Spleen (tissue), 7 donors: ENCODE measurements at regions not wholly inside any gene's neighbourhood (a gene's known extent, or its start where the extent isn't known, plus 50 kb on each side); places are given as distances from the start of the nearest gene placed in this dataset.

Experiments
- CTCF ChIP-seq, 11 experiments: fragments of 200-600 bp in 7 of 11; fragments of 450-650 bp in 4 of 11; sonication (generic) in 4 of 11; IDR thresholded peaks in 8 of 11; conservative IDR thresholded peaks in 3 of 11; 1 replicate in 7 of 11; 2 replicates in 4 of 11; pipeline versions ENCODE4 v1.4.0 to v1.8.0; 2016 to 2021; ENCODE audit warnings: antibody characterized with exemption in 11 of 11, inconsistent platforms in 4 of 11, mild to moderate bottlenecking in 1 of 11
- POLR2A ChIP-seq, 3 donors: fragments of 450-650 bp; IDR thresholded peaks; one replicate each; pipeline ENCODE4 v1.5.1; 2017; ENCODE audit warnings: antibody characterized with exemption in 3 of 3, mild to moderate bottlenecking in 1 of 3
- POLR2AphosphoS5 ChIP-seq, 3 donors: sonication (generic); formaldehyde crosslinking; IDR thresholded peaks; one replicate each; pipeline ENCODE4 v1.5.1; 2017; ENCODE audit warnings: antibody characterized with exemption in 3 of 3
- donor health status: DM: no; HTN: no; CAD: no; lungs with moderate emphysema.
- donor health status: DM: no; HTN: no; CAD: no.
- donor health status: DM: no; HTN: no; CAD: no.

DNA sequence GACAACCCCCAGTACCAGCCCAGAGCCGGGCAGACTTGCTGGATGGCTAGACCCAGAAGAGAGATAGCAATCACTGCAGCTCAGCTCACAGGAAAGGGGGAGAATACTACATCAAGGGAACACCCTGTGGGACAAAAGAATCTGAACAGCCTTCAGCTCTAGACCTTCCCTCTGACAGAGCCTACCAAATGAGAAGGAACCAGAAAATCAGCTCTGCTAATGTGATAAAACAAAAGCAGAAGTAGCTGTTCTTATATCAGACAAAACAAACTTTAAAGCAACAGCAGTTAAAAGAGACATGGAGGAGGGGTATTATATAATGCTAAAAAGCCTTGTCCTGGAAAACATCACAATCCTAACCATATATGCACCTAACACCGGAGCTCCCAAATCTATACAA is 283.3 kb downstream of the KLF13 start:
- TF ChIP-seq CTCF (IDR thresholded peaks at IDR 0.05 in 8 of 11, conservative IDR thresholded peaks at IDR 0.05 in 3 of 11): no peak
- TF ChIP-seq POLR2A (IDR thresholded peaks at IDR 0.05): no peak
- TF ChIP-seq POLR2AphosphoS5 (IDR thresholded peaks at IDR 0.05): no peak
